HPDE6-E6E7 (cell line): ENCODE measurements at regions not wholly inside any gene's neighbourhood (a gene's known extent, or its start where the extent isn't known, plus 50 kb on each side); places are given as distances from the start of the nearest gene placed in this dataset.
"Not testable (repeated sequence)": the region's sequence is repeated elsewhere in the genome, so short reads cannot be mapped to it uniquely, and the experiment has no call there.

Experiments used
- DNase-seq: peaks from one replicate; pipeline ENCODE4 v3.0.0; 2011; ENCODE audit warnings: missing footprints; ENCODE audit errors: extremely low spot score

GRCh38 chr10:33070101-33070500, 112.1 kb upstream of the ITGB1 start:
- no peak for DNase-seq

DNA sequence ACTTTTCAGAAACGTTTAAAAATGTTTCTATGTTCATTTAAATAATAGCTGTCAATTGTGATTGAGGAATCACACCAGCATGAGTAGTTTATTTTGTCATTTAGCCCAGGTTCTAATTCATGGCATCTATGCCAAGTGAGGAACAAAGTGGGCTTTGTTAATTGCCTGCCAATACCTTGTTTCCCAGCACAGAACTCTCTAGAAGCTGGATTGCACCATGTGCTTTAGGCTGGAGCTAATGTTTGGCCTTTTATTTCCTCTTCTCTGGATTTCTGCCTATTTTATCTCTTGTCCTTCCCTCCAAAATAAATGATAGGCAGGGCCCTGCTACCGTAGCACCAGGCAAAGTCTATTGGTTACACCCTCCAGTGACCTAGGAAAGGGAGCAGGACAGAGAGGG, 109.9 kb upstream of the ITGB1 start:
- no peak for DNase-seq

GRCh38 chr10:33067481-33067880, 109.5 kb upstream of the ITGB1 start:
- DNase-seq, result no peak

DNA sequence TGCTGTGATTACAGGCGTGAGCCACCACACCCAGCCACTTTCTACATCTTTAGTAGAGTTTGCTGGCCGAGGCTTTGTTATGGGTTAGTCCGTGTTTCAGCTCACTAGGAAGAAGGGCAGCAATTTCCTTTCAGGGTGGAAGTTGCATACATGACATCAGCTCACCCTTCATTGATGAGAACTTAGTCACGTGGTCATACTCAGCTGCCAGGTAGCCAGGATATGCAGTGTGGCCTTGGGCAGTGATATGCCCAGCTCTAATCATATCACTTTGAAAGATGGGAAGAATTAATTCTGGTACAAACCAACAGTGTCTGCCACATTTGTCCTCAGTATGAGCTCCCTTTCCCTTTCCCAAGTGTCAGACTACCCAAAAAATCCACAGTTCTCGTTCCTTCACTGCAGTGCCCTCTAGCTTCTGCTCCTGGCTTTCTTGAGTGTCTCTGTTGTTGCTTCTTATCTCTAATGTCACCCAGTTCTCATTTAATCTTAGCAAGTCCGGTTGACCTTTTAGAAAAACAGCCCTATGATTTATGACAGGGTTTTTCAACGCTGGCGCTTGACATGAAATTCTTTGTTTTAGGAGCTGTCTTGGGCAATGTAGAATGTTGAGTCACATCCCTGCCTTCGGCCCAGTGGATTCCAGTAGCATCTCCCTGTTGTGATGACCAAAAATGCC, 108.7 kb upstream of the ITGB1 start:
- no peak for DNase-seq

GRCh38 chr10:33065111-33065510, 107.1 kb upstream of the ITGB1 start:
- no peak for DNase-seq

DNA sequence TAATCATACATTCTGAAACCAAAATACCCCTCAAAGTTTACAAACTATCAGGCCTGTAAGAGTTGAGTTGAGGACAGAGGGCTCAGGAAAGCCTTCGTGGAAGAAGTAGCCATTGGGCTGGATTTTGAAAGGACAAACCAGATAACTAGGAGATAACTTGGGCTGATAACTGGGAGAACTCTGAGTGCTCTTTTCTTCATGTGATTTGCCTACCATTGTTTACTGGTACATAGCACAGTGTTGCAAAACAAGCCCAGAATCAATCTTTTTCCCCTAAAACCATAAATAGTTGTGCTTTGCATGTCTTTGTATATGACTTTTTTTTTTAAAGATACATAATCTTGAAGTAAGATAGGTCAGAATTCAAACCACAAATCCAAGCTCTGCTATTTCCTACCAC, 106.7 kb upstream of the ITGB1 start:
- DNase-seq, result no peak

GRCh38 chr10:33057620-33058019, 99.6 kb upstream of the ITGB1 start:
- DNase-seq, result no peak

GRCh38 chr10:33056828-33057596, 99.0 kb upstream of the ITGB1 start:
- no peak for DNase-seq

- no peak for DNase-seq
These were observed 97.6 kb upstream of the ITGB1 start for GRCh38 chr10:33055625-33056024.

- no peak for DNase-seq
These were observed 95.1 kb upstream of the ITGB1 start for GRCh38 chr10:33052915-33053810.

DNA sequence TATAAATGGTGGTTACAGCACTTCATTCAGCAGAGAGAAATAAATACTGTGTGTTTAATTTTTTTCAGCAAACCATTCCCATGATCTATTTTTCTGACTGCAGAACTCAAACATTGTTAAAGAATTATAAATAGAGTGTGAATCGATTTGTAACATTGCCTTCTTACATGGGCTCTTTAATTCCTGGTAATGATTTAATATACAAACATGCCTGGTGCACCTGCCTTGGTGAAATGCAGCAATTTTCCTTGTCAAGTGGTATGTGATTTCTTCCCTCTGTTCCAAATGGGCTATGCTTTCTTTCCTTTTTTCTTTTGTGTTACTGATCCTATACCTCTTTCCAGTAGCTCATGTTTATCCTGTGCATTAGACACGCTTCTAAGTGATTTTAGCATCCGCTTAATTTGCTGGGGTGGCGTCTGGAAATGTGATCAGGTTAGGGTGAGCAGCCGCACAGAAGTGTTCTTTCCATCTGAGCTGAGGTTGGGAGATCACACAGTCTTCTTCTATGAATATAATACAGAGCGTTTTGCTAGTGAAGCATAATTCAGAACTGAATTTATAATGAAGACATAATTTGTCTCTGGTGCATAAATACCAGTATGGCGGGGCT, 94.3 kb upstream of the ITGB1 start:
- no peak for DNase-seq

DNA sequence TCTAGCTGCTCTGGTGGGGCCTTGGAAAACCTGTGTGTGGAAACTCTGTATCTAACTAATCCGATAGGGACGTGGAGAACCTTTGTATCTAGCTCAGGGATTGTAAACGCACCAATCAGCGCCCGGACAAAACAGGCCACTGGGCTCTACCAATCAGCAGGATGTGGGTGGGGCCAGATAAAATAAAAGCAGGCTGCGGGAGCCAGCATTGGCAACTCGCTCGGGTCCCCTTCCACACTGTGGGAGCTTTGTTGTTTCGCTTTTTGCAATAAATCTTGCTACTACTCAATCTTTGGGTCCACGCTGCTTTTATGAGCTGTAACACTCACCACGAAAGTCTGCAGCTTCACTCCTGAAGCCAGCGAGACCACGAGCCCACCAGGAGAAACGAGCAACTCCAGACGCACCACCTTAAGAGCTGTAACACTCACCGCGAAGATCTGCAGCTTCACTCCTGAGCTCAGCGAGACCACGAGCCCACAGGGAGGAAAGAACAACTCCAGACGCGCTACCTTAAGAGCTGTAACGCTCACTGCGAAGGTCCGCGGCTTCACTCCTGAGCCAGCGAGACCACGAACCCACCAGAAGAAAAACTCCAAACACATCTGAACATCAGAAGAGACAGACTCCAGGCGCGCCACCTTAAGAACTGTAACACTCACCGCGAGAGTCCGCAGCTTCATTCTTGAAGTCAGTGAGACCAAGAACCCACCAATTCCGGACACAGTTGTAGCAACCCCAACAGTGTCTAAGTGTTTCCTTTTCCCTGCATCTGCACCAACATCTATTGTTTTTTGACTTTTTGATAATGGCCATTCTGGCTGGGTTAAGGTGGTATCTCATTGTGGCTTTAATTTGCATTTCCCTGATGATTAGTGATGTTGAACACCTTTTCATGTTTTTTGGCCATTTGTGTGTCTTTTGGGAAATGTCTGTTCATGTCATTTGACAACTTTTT, 92.2 kb upstream of the ITGB1 start:
- not testable (repeated sequence) for DNase-seq

DNA sequence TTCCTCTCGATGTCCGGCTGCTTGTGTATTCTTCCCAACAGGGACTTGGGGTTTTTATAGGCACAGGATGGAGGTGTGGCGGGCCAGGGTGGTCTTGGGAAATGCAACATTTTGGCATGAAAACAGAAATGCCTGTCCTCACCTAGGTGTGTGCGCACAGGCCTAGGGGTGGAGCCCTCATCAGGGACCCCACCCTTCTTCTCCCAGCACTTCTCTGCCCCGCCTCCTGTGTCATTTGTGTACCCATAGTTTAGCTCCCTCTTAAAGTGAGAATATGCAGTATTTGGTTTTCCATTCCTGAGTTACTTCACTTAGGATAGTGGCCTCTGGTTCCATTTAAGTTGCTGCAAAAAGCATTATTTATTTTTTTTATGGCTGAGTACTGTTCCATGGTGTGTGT, 90.2 kb upstream of the ITGB1 start:
- DNase-seq, result no peak

DNA sequence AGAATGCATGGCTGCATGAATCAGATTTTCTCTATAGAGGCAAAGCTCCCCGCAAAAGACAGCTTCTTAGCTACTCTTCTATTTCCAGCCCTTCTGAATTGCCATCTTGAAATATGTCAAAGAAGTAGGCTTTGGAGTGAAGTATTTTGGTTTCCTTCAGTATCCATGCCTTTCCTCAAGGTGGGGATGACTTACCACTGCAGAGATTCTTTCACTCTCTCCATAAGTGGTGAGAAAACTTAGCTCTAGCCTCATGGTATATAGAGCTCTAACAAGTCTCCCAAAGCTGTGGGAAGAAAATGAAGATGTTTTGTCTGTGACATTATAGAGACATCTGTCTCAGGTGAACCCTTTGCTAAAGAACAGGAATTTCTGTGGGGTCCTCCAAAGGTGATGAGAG, 89.6 kb upstream of the ITGB1 start:
- no peak for DNase-seq

GRCh38 chr10:33046792-33047191, 88.8 kb upstream of the ITGB1 start:
- no peak for DNase-seq

DNA sequence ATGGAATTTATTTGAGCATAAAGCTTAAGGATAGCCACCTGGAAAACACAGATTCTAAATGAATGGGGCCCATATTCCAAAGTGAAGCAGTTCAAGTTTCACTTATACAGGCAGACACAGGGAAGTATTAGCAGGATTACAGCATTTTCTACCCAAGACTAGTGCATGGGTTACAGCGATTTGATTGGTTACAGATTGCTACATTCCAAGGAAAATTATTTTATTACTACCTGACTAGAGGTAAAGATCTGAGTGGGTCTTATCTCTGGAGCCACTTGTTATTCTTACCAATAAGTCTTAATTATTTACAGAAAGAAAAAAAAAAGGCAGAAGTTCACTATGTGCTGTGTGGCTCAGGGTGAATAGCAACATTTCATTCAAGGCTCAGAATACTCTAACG, 87.4 kb upstream of the ITGB1 start:
- DNase-seq, result no peak

DNA sequence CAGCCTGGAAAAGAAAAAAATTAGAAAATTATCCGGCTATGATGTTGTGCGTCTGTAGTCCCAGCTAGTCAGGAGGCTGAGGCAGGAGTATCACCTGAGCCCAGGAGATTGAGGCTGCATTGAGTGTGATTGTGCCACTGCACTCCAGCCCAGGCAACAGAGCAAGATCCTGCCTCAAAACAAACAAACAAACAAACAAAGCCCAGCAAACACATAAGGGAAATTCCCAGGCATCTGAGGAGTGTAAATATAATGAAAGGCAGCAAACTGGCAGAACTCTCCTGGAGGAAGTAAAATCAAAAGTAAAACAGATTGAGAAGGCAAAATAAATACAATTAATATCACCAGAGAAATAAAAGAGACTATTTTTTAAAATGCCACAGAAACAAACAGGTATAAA, 84.5 kb upstream of the ITGB1 start:
- no peak for DNase-seq

DNA sequence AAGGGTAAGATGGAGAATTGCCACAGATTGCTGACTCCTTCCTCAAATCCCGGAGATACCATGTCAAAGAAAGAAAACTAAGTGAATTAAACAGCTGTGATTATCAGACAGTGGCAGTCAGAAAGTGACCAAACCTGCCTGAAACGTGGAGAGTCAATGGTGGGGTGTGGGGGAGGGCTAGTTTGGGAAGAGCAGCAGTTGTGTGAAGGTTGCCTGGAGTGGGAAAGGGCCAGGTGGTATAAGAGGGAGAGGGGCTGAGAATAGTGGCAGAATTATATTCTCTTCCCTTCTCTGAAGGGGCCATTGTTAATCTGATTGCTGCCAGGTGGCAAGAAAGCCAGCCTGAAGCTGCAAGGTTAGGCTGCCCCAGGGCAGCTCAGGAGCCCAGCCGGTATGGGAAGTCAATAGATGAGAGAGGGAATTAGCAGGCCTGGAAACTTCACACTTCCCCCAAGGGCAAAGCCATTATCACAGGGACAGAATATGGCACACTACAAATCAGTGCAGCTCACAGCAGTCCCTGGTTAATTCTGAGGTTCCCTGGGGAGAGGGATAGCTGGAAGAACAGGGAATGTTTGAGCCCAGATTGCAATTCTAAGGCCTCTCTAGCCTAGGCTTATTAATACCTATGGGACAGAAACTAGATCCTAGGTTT, 83.9 kb upstream of the ITGB1 start:
- DNase-seq, result no peak

DNA sequence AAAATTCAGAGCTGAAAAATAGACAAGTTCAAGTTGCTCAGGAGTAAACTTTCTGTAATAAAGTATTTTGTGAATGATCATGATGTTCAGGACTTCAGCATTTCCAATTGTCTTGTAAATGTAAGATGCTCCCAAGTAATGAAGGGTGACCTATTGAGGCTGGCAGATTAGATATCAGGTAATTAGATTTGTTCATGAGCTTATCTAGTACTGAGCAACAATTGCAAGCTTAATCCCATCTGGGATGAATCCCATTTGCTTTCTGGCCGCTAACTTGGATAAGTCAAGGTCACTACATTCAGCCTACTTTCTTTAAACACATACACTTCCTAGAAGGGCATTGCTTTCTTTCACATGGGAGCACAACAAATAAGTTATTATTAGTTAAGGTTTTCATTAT, 82.4 kb upstream of the ITGB1 start:
- DNase-seq, result no peak

DNA sequence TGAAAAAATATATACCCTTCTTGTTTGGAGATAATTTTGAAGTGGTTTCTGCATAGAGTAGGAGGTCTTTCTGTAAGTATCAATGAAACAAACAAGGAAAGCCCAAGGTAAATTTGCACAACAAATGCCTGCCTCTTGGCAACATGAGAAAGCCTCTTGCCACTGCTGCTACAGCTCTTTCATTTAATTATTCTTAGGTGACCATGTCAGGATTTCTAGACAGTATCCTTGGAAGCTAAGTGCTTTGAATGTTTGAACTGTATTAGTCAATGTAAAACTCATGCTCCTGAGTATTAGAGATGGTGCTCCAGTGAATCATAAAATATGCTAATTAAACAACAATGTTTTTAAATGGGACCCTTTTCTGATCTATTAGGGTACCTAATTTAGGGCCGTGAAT, 81.2 kb upstream of the ITGB1 start:
- DNase-seq, result no peak
